HUES6 (cell line): ENCODE measurements at regions not wholly inside any gene's neighbourhood (a gene's known extent, or its start where the extent isn't known, plus 50 kb on each side); places are given as distances from the start of the nearest gene placed in this dataset.

ENCODE experiments used
- H3K27ac ChIP-seq: 2 replicates; pipeline ENCODE4 v1.7.0; 2013; ENCODE audit warnings: low read depth, mild to moderate bottlenecking, low read length, inconsistent platforms
- H3K27me3 ChIP-seq: 2 replicates; pipeline ENCODE4 v1.6.1; 2013; ENCODE audit warnings: low read length; ENCODE audit not compliant: control insufficient read depth, insufficient read depth
- H3K36me3 ChIP-seq: 2 replicates; pipeline ENCODE4 v1.6.1; 2013; ENCODE audit warnings: low read length; ENCODE audit not compliant: control insufficient read depth, insufficient read depth
- H3K4me1 ChIP-seq: 2 replicates; pipeline ENCODE4 v1.6.1; 2013; ENCODE audit warnings: low read length; ENCODE audit not compliant: control insufficient read depth, insufficient read depth
- H3K4me3 ChIP-seq: 2 replicates; pipeline ENCODE4 v1.5.1; 2013; ENCODE audit warnings: low read depth, low read length
- H3K9ac ChIP-seq: one replicate; pipeline ENCODE4 v1.6.1; 2013; ENCODE audit warnings: mild to moderate bottlenecking, low read length
- H3K9me3 ChIP-seq: 2 replicates; pipeline ENCODE4 v1.6.1; 2013; ENCODE audit warnings: low read depth, low read length; ENCODE audit not compliant: control insufficient read depth, insufficient read depth

- no peaks in the 10 kb centered on the region for H3K36me3 ChIP-seq
- no peak overlapping the region for H3K4me3 ChIP-seq
- no peak overlapping the region for H3K27ac ChIP-seq
- H3K9me3 ChIP-seq, result no peaks in the 10 kb centered on the region
- H3K27me3 ChIP-seq, result no peaks in the 10 kb centered on the region
- H3K9ac ChIP-seq, result no peak overlapping the region
- H3K4me1 ChIP-seq, result peaks cover 3% of the 10 kb centered on the region; the same call in 1 of the 2 replicates
Observed at GRCh38 chr18:30328839-30329238, 713.7 kb downstream of the DSC3 start.

GRCh38 chr18:30302181-30302580 lies 740.4 kb downstream of the DSC3 start:
- Histone ChIP-seq H3K27me3 (no peaks in the 10 kb centered on the region), H3K4me1 (no peaks in the 10 kb centered on the region), H3K4me3 (no peak overlapping the region), H3K9ac (no peak overlapping the region), H3K36me3 (no peaks in the 10 kb centered on the region), H3K27ac (no peak overlapping the region), H3K9me3 (no peaks in the 10 kb centered on the region)

- Histone ChIP-seq H3K4me3 (no peak overlapping the region), H3K27ac (no peak overlapping the region), H3K4me1 (no peaks in the 10 kb centered on the region), H3K9me3 (no peaks in the 10 kb centered on the region), H3K9ac (no peak overlapping the region), H3K27me3 (no peaks in the 10 kb centered on the region), H3K36me3 (no peaks in the 10 kb centered on the region)
Observed at GRCh38 chr18:30298769-30299168, 743.8 kb downstream of the DSC3 start.

- Histone ChIP-seq H3K4me1 (peaks cover 5% of the 10 kb centered on the region; the same call in 1 of the 2 replicates), H3K9ac (no peak overlapping the region), H3K27me3 (no peaks in the 10 kb centered on the region), H3K36me3 (no peaks in the 10 kb centered on the region), H3K27ac (no peak overlapping the region), H3K4me3 (no peak overlapping the region), H3K9me3 (no peaks in the 10 kb centered on the region)
Observed at GRCh38 chr18:30288662-30289414, 753.7 kb downstream of the DSC3 start.

- Histone ChIP-seq H3K27ac (no peak overlapping the region; the same call in 1 of the 2 replicates), H3K9me3 (no peaks in the 10 kb centered on the region), H3K4me3 (no peak overlapping the region), H3K9ac (no peak overlapping the region), H3K4me1 (no peaks in the 10 kb centered on the region), H3K27me3 (no peaks in the 10 kb centered on the region), H3K36me3 (no peaks in the 10 kb centered on the region)
Observed at GRCh38 chr18:30280861-30281470, 761.6 kb downstream of the DSC3 start.

- Histone ChIP-seq H3K4me3 (no peak overlapping the region), H3K9me3 (no peaks in the 10 kb centered on the region)
Observed at GRCh38 chr18:30280186-30280585, 762.4 kb downstream of the DSC3 start.

GRCh38 chr18:30277676-30278075 lies 764.9 kb downstream of the DSC3 start:
- H3K4me3 ChIP-seq, result no peak overlapping the region
- H3K9me3 ChIP-seq, result no peaks in the 10 kb centered on the region
- H3K27me3 ChIP-seq, result no peaks in the 10 kb centered on the region
- H3K9ac ChIP-seq, result no peak overlapping the region
- H3K36me3 ChIP-seq, result no peaks in the 10 kb centered on the region
- H3K4me1 ChIP-seq, result no peaks in the 10 kb centered on the region
- no peak overlapping the region for H3K27ac ChIP-seq

More at GRCh38 chr18:30280186-30280585, 762.4 kb downstream of the DSC3 start:
- no peaks in the 10 kb centered on the region for H3K4me1 ChIP-seq
- H3K27ac ChIP-seq, result no peak overlapping the region
- no peak overlapping the region for H3K9ac ChIP-seq
- no peaks in the 10 kb centered on the region for H3K36me3 ChIP-seq
- H3K27me3 ChIP-seq, result no peaks in the 10 kb centered on the region

GRCh38 chr18:30271716-30272115 lies 770.8 kb downstream of the DSC3 start:
- Histone ChIP-seq H3K9me3 (no peaks in the 10 kb centered on the region), H3K9ac (no peak overlapping the region), H3K27me3 (no peaks in the 10 kb centered on the region), H3K4me1 (no peaks in the 10 kb centered on the region), H3K36me3 (no peaks in the 10 kb centered on the region), H3K4me3 (no peak overlapping the region), H3K27ac (no peak overlapping the region)

GRCh38 chr18:30265190-30265589 lies 777.4 kb downstream of the DSC3 start:
- H3K4me3 ChIP-seq, result no peak overlapping the region
- no peaks in the 10 kb centered on the region for H3K27me3 ChIP-seq
- no peaks in the 10 kb centered on the region for H3K9me3 ChIP-seq
- H3K9ac ChIP-seq, result no peak overlapping the region
- H3K36me3 ChIP-seq, result no peaks in the 10 kb centered on the region
- H3K27ac ChIP-seq, result no peak overlapping the region
- H3K4me1 ChIP-seq, result no peaks in the 10 kb centered on the region

GRCh38 chr18:30254331-30254730 lies 788.2 kb downstream of the DSC3 start:
- Histone ChIP-seq H3K9ac (no peak overlapping the region), H3K27ac (no peak overlapping the region), H3K9me3 (no peaks in the 10 kb centered on the region), H3K27me3 (no peaks in the 10 kb centered on the region), H3K4me3 (no peak overlapping the region), H3K36me3 (no peaks in the 10 kb centered on the region), H3K4me1 (no peaks in the 10 kb centered on the region)

GRCh38 chr18:30248056-30248455 lies 794.5 kb downstream of the DSC3 start:
- no peak overlapping the region for H3K27ac ChIP-seq
- H3K27me3 ChIP-seq, result no peaks in the 10 kb centered on the region
- H3K4me1 ChIP-seq, result no peaks in the 10 kb centered on the region
- no peak overlapping the region for H3K9ac ChIP-seq
- no peak overlapping the region for H3K4me3 ChIP-seq
- H3K36me3 ChIP-seq, result no peaks in the 10 kb centered on the region
- no peaks in the 10 kb centered on the region for H3K9me3 ChIP-seq
